Left lung (tissue), 4 donors: ENCODE measurements at regions not wholly inside any gene's neighbourhood (a gene's known extent, or its start where the extent isn't known, plus 50 kb on each side); places are given as distances from the start of the nearest gene placed in this dataset.

ENCODE experiments used
- ATAC-seq: fragments of 200-7000 bp; cut with Tn5 transposase; one replicate; pipeline ENCODE4 v1.9.1; 2020; ENCODE audit warnings: moderate library complexity
- DNase-seq, 4 donors: peaks; one replicate each; pipeline ENCODE4 v3.0.0-alpha.2; 2013 to 2020
- H3K27ac ChIP-seq, 2 donors: fragments of 200-600 bp; sonication (generic) in 1 of 2; one replicate each; pipeline versions ENCODE4 v1.5.0 to v1.8.0; 2020 to 2021
- H3K27me3 ChIP-seq, 2 donors: fragments of 200-600 bp; sonication (generic) in 1 of 2; one replicate each; pipeline versions ENCODE4 v1.5.0 to v1.8.0; 2020 to 2021
- H3K36me3 ChIP-seq, 2 donors: fragments of 200-600 bp; sonication (generic) in 1 of 2; one replicate each; pipeline versions ENCODE4 v1.5.0 to v1.8.0; 2020 to 2021
- H3K4me1 ChIP-seq, 2 donors: fragments of 200-600 bp; one replicate each; pipeline ENCODE4 v1.8.0; 2021
- H3K4me3 ChIP-seq, 2 donors: fragments of 200-600 bp; sonication (generic) in 1 of 2; one replicate each; pipeline versions ENCODE4 v1.5.0 to v1.8.0; 2020 to 2021; ENCODE audit warnings: mild to moderate bottlenecking in 1 of 2
- H3K9me3 ChIP-seq, 2 donors: fragments of 200-600 bp; sonication (generic) in 1 of 2; one replicate each; pipeline versions ENCODE4 v1.5.0 to v1.8.0; 2020 to 2021
- intact Hi-C, 2 donors: fragments of 100-400 bp; cut with DNase I; formaldehyde crosslinking; loops; one replicate each; pipeline versions ENCODE4 v1.11.2 to v1.14.2; 2022
- TF ChIP-seq, protein P1 (sequence below), 2 donors: fragments of 200-600 bp; sonication (generic) in 1 of 2; IDR thresholded peaks; one replicate each; pipeline versions ENCODE4 v1.5.0 to v1.8.0; 2021; ENCODE audit warnings: antibody characterized with exemption in 2 of 2
- donor health status: DM: no; HTN: yes; CAD: no.
- donor health status: DM: no; HTN: no; CAD: no.

DNA sequence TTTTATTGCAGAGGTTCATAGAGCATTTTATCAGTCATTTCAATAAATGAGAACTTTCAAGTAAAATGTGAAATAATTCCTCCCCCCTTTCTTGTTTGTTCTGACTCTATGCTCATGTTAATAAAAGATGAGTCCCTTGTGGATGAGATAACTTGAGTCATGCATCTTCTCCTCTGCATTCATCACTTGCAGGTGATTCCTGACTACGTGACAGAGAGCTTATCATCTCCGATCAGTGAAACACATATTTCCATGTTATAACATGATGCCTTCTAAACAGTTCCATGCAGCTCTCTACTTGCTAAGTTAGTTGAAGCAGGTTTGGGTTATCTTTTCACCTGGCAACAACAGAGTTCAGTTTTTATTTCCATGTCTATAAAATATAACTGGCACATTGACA is 160.1 kb upstream of the ANKRD50 start:
- Histone ChIP-seq H3K27ac (no peak overlapping the region), H3K9me3 (peaks cover 0 to 15% of the 10 kb centered on the region in 2 donors), H3K27me3 (no peaks in the 10 kb centered on the region), H3K4me3 (no peak overlapping the region), H3K4me1 (no peaks in the 10 kb centered on the region), H3K36me3 (no peaks in the 10 kb centered on the region)
- intact Hi-C loops, result no loop called here
- ATAC-seq, result no peak
- TF ChIP-seq, protein P1, sequence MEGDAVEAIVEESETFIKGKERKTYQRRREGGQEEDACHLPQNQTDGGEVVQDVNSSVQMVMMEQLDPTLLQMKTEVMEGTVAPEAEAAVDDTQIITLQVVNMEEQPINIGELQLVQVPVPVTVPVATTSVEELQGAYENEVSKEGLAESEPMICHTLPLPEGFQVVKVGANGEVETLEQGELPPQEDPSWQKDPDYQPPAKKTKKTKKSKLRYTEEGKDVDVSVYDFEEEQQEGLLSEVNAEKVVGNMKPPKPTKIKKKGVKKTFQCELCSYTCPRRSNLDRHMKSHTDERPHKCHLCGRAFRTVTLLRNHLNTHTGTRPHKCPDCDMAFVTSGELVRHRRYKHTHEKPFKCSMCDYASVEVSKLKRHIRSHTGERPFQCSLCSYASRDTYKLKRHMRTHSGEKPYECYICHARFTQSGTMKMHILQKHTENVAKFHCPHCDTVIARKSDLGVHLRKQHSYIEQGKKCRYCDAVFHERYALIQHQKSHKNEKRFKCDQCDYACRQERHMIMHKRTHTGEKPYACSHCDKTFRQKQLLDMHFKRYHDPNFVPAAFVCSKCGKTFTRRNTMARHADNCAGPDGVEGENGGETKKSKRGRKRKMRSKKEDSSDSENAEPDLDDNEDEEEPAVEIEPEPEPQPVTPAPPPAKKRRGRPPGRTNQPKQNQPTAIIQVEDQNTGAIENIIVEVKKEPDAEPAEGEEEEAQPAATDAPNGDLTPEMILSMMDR (IDR thresholded peaks at IDR 0.05), result no peak
- DNase-seq, result no peak

DNA sequence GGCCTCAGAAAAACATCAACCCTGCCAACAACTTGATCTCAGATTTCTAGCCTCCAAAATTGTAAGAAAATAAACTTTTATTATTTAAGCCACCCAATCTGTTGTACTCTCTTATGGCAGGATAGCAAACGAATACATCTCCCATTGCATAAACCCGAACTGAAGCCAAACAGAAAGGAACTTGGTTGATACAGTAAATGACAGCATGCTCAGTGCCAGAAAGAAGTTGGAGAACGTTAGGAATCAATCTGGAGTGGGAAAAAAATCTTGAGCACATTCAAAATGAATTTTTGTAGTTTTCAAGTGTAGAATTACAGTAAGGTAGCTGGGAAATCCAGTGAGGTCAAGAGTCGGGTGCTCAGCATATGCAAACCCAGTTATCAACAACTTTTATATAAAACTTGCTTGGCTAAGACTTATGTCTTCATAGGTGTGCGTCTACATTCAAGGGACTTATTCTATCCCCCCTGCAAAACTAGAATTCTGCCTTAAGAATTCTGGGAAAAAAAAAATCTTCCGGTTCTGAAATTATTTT is 157.5 kb upstream of the ANKRD50 start:
- Histone ChIP-seq H3K4me1 (no peaks in the 10 kb centered on the region), H3K27me3 (no peaks in the 10 kb centered on the region), H3K9me3 (peaks cover 0 to 2% of the 10 kb centered on the region in 2 donors), H3K4me3 (no peak overlapping the region), H3K36me3 (no peaks in the 10 kb centered on the region), H3K27ac (no peak overlapping the region)
- DNase-seq (no peak), ATAC-seq (peak; percentile 82)
- TF ChIP-seq, protein P1 (IDR thresholded peaks at IDR 0.05), result no peak
- intact Hi-C loops, result no loop called here

DNA sequence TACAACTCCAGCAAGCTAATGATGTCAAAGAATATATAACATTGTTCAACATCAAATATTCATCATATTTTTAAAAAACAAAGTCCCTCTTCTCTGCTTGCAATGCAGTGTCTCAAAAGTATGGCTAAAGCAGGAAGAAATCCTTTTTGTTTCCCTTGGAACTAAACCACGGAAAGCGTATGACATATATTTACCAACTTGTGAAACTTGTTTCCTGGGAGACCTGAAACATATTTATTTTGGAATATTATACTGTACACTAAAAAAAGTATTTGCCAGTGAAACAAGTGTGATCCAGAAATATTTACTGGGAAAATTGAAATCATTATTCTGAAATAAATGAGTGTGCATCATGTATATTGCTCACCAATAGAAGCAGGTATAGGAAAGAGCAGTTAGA is 156.0 kb upstream of the ANKRD50 start:
- H3K4me3 ChIP-seq, result no peak overlapping the region
- ATAC-seq (peak; percentile 17), DNase-seq (no peak)
- intact Hi-C loops, result no loop called here
- H3K27ac ChIP-seq, result no peak overlapping the region
- H3K4me1 ChIP-seq, result no peaks in the 10 kb centered on the region
- H3K9me3 ChIP-seq, result no peaks in the 10 kb centered on the region
- no peaks in the 10 kb centered on the region for H3K36me3 ChIP-seq
- TF ChIP-seq, protein P1 (IDR thresholded peaks at IDR 0.05), result no peak
- H3K27me3 ChIP-seq, result no peaks in the 10 kb centered on the region

DNA sequence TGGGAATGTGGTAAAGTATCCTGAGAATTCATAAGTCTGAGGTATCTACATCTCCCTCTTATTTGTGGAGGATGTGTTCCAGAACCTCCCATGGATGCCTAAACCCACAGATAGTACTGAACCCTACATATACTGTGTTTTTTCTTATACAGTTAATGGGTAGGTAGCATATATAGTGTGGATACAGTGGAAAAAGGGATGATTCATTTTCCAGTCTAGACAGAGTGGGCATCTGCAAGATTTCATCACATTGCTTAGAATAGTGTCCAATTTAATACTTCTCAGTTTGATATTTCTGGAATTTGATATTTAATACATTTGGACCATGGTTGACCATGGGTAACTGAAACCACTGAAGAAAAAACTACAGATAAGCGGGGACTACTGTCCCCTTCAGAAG is 155.0 kb upstream of the ANKRD50 start:
- DNase-seq (no peak), ATAC-seq (no peak)
- Histone ChIP-seq H3K4me1 (no peaks in the 10 kb centered on the region), H3K4me3 (no peak overlapping the region), H3K36me3 (no peaks in the 10 kb centered on the region), H3K27me3 (no peaks in the 10 kb centered on the region), H3K9me3 (no peaks in the 10 kb centered on the region), H3K27ac (no peak overlapping the region)
- intact Hi-C loops, result no loop called here
- TF ChIP-seq, protein P1 (IDR thresholded peaks at IDR 0.05), result no peak

DNA sequence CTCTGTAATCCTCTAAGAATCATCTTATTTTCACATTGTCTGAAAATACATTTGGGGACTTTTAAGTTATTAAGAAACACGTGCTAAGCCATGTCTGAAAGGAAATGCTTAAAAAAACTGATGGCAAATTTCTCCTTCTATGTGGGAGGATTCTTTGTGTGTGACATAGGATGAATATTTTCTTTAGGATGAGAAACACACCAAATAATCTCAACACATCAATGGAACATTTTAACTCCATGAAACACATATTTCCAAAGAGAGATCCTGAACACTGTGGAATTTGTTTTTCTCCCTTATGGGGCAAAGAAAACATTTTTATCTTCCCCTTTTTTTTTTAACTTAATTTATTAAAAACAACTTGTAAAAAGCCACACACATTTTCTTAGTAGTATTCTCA is 153.8 kb upstream of the ANKRD50 start:
- Histone ChIP-seq H3K4me3 (no peak overlapping the region), H3K27ac (no peak overlapping the region), H3K9me3 (no peaks in the 10 kb centered on the region), H3K27me3 (no peaks in the 10 kb centered on the region), H3K4me1 (no peaks in the 10 kb centered on the region), H3K36me3 (no peaks in the 10 kb centered on the region)
- no peak for DNase-seq
- TF ChIP-seq, protein P1 (IDR thresholded peaks at IDR 0.05), result no peak
- intact Hi-C loops, result no loop called here
- no peak for ATAC-seq
